PC-9 (cell line): ENCODE measurements at regions not wholly inside any gene's neighbourhood (a gene's known extent, or its start where the extent isn't known, plus 50 kb on each side); places are given as distances from the start of the nearest gene placed in this dataset.

Experiments used
- BruUV-seq: library from RNA; stranded (reverse); fragments of 400-500 nt; replicated peaks from 2 replicates; lab custom pipeline; 2021; lab: Mats Ljungman, UMichigan
- CTCF ChIA-PET: fragments of 300-600 bp; sonication (Branson Sonifier 250); formaldehyde crosslinking; loops from one replicate; lab custom pipeline; 2022; ENCODE audit warnings: antibody characterized with exemption; lab: Charles Lee
- POLR2A ChIA-PET: fragments of 300-600 bp; sonication (Branson Sonifier 250); formaldehyde crosslinking; loops from one replicate; lab custom pipeline; 2022; ENCODE audit warnings: antibody characterized with exemption; ENCODE audit not compliant: unreplicated experiment; lab: Charles Lee
- DNase-seq, 2 experiments: peaks; one replicate each; pipeline versions ENCODE4 v3.0.0 to v3.0.0-alpha.2; 2015 to 2022; ENCODE audit warnings: mixed read lengths in 1 of 2
- H2AFZ ChIP-seq: fragments of 200-600 bp; sonication (generic); 2 replicates; pipeline ENCODE4 v1.8.1; 2017; ENCODE audit warnings: antibody characterized with exemption
- H3F3A ChIP-seq: fragments of 200-600 bp; sonication (generic); 2 replicates; pipeline ENCODE4 v1.8.1; 2017; ENCODE audit warnings: antibody characterized with exemption, mild to moderate bottlenecking, low read depth; ENCODE audit not compliant: insufficient read depth
- H3K27ac ChIP-seq: fragments of 200-600 bp; sonication (generic); 2 replicates; pipeline ENCODE4 v1.6.1; 2016; ENCODE audit warnings: mixed run types
- H3K27me3 ChIP-seq: fragments of 200-600 bp; sonication (generic); 2 replicates; pipeline ENCODE4 v1.6.1; 2016; ENCODE audit warnings: low read depth, mixed run types; ENCODE audit not compliant: insufficient read depth
- H3K36me3 ChIP-seq: fragments of 200-600 bp; sonication (generic); 2 replicates; pipeline ENCODE4 v1.6.1; 2016; ENCODE audit warnings: low read depth, mixed run types
- H3K4me1 ChIP-seq: fragments of 200-600 bp; sonication (generic); replicated peaks from 2 replicates; pipeline ENCODE4 v1.6.1; 2016; ENCODE audit warnings: mixed run types; ENCODE audit not compliant: insufficient read depth
- H3K4me2 ChIP-seq: fragments of 200-600 bp; sonication (generic); 2 replicates; pipeline ENCODE4 v1.6.1; 2017; ENCODE audit warnings: mixed run types
- H3K4me3 ChIP-seq: fragments of 200-600 bp; sonication (generic); 2 replicates; pipeline ENCODE4 v1.6.1; 2016; ENCODE audit warnings: mixed run types
- H3K79me2 ChIP-seq: fragments of 200-600 bp; sonication (generic); 2 replicates; pipeline ENCODE4 v1.6.1; 2017; ENCODE audit warnings: low read depth, mixed run types
- H3K9me2 ChIP-seq: fragments of 200-600 bp; sonication (generic); 2 replicates; pipeline ENCODE4 v1.8.1; 2017; ENCODE audit warnings: mild to moderate bottlenecking; ENCODE audit not compliant: insufficient read depth
- H3K9me3 ChIP-seq: fragments of 200-600 bp; sonication (generic); 2 replicates; pipeline ENCODE4 v1.8.1; 2016; ENCODE audit warnings: low read depth; ENCODE audit not compliant: insufficient read depth
- H4K20me1 ChIP-seq: fragments of 200-600 bp; sonication (generic); 2 replicates; pipeline ENCODE4 v1.8.1; 2017; ENCODE audit not compliant: insufficient read depth
- EZH2 ChIP-seq: fragments of 200-600 bp; sonication (generic); IDR thresholded peaks from 2 replicates; pipeline ENCODE4 v1.8.0; 2017; ENCODE audit warnings: antibody characterized with exemption, low read depth
- intact Hi-C: fragments of 100-400 bp; cut with micrococcal nuclease; formaldehyde crosslinking; loops from one replicate; pipeline ENCODE4 v1.10.0; 2022; ENCODE audit not compliant: unreplicated experiment
- TF ChIP-seq, protein P1 (sequence below): fragments of 200-600 bp; sonication (generic); conservative IDR thresholded peaks from 2 replicates; pipeline ENCODE4 v1.6.1; 2017; ENCODE audit warnings: mixed run types, antibody characterized with exemption, mild to moderate bottlenecking, moderate library complexity

DNA sequence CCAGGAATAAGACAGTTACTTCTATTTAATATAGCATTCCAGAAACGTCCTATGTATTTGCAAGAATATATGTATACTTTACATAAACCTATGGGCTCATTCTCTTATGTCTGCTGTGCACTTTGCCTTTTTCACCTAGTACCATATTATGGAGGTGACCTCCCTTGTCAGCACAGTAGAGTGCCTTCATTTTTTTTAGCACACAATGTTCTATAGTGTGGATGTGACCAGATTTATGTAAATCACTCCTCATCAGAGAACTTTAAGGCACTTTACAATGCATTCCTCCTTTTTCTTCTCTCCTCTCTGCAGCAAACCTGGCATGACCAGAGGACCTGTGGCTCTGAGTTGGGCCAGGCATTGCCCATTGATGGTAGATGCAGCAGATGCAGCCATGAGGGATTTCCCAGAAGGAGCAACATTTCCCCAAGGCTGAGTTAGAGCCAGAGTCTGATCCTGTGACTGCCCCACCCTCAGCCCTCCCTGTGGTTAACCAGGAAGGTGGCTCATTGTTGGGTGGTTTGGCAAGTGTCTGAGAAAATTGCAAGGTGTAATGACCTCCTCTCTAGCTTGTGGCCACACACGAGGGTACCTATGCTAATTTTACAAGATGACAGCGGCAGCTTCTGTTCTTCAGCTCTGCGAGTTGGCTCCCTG lies 76.5 kb upstream of the DLX2 start:
- intact Hi-C loops, result loop anchor here (1.0 kb wide), 2 partner anchors 70 to 74 kb away; no protein-coding TSS in a partner anchor
- DNase-seq, result peak; percentile 84 to 86
- Histone ChIP-seq H3K9me3 (no peaks in the 10 kb centered on the region; the same call in 1 of the 2 replicates), H3K36me3 (no peaks in the 10 kb centered on the region), H4K20me1 (no peaks in the 10 kb centered on the region), H3K27me3 (no peaks in the 10 kb centered on the region), H3K27ac (no peak overlapping the region), H3K4me2 (peak overlapping the region; percentile 4; the same call in 1 of the 2 replicates), H3F3A (peaks cover 7% of the 10 kb centered on the region; the same call in 1 of the 2 replicates), H3K9me2 (no peaks in the 10 kb centered on the region), H3K4me3 (no peak overlapping the region), H3K4me1 (peaks cover 29% of the 10 kb centered on the region), H3K79me2 (no peaks in the 10 kb centered on the region), H2AFZ (no peak overlapping the region)
- no TSS peak for BruUV-seq
- CTCF ChIA-PET, result interaction anchor here (0.6 to 0.7 kb wide), 2 partner anchors 71 to 281 kb away, joined by 3 to 4 read pairs; no protein-coding TSS in a partner anchor
- TF ChIP-seq, protein P1, sequence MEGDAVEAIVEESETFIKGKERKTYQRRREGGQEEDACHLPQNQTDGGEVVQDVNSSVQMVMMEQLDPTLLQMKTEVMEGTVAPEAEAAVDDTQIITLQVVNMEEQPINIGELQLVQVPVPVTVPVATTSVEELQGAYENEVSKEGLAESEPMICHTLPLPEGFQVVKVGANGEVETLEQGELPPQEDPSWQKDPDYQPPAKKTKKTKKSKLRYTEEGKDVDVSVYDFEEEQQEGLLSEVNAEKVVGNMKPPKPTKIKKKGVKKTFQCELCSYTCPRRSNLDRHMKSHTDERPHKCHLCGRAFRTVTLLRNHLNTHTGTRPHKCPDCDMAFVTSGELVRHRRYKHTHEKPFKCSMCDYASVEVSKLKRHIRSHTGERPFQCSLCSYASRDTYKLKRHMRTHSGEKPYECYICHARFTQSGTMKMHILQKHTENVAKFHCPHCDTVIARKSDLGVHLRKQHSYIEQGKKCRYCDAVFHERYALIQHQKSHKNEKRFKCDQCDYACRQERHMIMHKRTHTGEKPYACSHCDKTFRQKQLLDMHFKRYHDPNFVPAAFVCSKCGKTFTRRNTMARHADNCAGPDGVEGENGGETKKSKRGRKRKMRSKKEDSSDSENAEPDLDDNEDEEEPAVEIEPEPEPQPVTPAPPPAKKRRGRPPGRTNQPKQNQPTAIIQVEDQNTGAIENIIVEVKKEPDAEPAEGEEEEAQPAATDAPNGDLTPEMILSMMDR, result no peak
- TF ChIP-seq EZH2, result no peak
- POLR2A ChIA-PET, result interaction anchor here (0.6 kb wide), 2 partner anchors 248 to 551 kb away, joined by 3 read pairs; partner anchors contain the start of gene ITGA6

DNA sequence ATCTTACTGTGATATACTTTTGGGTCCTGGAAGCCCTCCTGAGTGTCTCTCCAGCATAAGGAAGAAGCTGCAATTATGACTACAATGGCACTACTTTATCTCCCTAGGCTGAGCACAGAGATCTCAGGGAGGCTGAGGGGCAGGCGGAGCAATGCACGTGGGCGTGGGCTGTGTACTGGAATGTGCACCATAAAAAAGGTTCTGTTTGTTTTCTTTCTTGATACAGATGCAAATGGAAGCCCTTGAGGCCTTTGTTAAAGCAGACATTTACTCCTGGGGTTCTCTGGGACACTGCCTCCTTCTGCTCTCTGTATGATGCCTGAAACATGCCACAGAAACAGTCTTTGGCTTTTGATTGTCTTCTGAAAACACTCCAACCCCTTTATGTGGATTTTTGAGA lies 79.1 kb upstream of the DLX2 start:
- ChIA-PET POLR2A (interaction anchor here (0.7 kb wide), 1 partner anchor 69 kb away, joined by 4 read pairs; no protein-coding TSS in a partner anchor), CTCF (interaction anchor here (0.7 kb wide), 1 partner anchor 248 kb away, joined by 4 read pairs; no protein-coding TSS in a partner anchor)
- Histone ChIP-seq H3K9me2 (no peaks in the 10 kb centered on the region), H3K79me2 (no peaks in the 10 kb centered on the region), H3K4me1 (peaks cover 29% of the 10 kb centered on the region), H2AFZ (no peak overlapping the region), H3K4me3 (no peak overlapping the region), H3K9me3 (peaks cover 10% of the 10 kb centered on the region), H3F3A (peaks cover 7% of the 10 kb centered on the region; the same call in 1 of the 2 replicates), H3K27me3 (no peaks in the 10 kb centered on the region), H3K4me2 (no peak overlapping the region), H4K20me1 (no peaks in the 10 kb centered on the region), H3K27ac (no peak overlapping the region), H3K36me3 (no peaks in the 10 kb centered on the region)
- DNase-seq, result peak in 1 of 2 experiments; percentile 28
- no peak for TF ChIP-seq EZH2
- TF ChIP-seq, protein P1, result no peak
- intact Hi-C loops, result loop anchor here (5.0 kb wide), 1 partner anchor 640 kb away; no protein-coding TSS in a partner anchor
- BruUV-seq, result no TSS peak

DNA sequence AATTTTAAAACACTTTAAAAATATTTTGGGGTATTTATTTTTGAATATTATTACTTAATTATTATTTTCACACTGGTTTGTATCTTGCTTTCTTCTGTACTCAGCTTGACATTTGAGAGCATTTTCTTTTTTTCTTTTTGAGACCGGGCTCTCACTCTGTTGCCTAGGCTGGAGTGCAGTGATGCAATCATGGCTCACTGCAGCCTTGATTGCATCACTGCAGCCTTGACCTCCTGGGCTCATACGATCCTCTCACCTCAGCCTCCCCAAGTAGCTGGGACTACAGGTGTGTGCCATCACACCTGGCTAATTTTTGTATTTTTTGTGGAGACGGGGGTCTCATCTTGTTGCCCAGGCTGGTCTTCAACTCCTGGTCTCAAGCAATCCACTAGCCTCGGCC lies 79.9 kb upstream of the DLX2 start:
- Histone ChIP-seq H3K9me2 (no peaks in the 10 kb centered on the region), H3K27ac (no peak overlapping the region), H3F3A (peaks cover 7% of the 10 kb centered on the region; the same call in 1 of the 2 replicates), H3K36me3 (no peaks in the 10 kb centered on the region), H3K4me3 (no peak overlapping the region), H3K27me3 (no peaks in the 10 kb centered on the region), H3K4me2 (no peak overlapping the region), H3K4me1 (peaks cover 28% of the 10 kb centered on the region), H4K20me1 (no peaks in the 10 kb centered on the region), H2AFZ (no peak overlapping the region), H3K9me3 (peaks cover 11% of the 10 kb centered on the region), H3K79me2 (no peaks in the 10 kb centered on the region)
- TF ChIP-seq, protein P1, result no peak
- CTCF ChIA-PET, result no interaction called here
- intact Hi-C loops, result loop anchor here (5.0 kb wide), 1 partner anchor 640 kb away; no protein-coding TSS in a partner anchor
- BruUV-seq, result no TSS peak
- no peak for DNase-seq
- POLR2A ChIA-PET, result no interaction called here
